ENCODE measurements at regions not wholly inside any gene's neighbourhood (a gene's known extent, or its start where the extent isn't known, plus 50 kb on each side); places are given as distances from the start of the nearest gene placed in this dataset.

GRCh38 chr3:148599481-148599880 lies 98.2 kb upstream of the AGTR1 start:
- TF ChIP-seq POLR2A (IDR thresholded peaks at IDR 0.05) = no peak
- TF ChIP-seq, protein P1, sequence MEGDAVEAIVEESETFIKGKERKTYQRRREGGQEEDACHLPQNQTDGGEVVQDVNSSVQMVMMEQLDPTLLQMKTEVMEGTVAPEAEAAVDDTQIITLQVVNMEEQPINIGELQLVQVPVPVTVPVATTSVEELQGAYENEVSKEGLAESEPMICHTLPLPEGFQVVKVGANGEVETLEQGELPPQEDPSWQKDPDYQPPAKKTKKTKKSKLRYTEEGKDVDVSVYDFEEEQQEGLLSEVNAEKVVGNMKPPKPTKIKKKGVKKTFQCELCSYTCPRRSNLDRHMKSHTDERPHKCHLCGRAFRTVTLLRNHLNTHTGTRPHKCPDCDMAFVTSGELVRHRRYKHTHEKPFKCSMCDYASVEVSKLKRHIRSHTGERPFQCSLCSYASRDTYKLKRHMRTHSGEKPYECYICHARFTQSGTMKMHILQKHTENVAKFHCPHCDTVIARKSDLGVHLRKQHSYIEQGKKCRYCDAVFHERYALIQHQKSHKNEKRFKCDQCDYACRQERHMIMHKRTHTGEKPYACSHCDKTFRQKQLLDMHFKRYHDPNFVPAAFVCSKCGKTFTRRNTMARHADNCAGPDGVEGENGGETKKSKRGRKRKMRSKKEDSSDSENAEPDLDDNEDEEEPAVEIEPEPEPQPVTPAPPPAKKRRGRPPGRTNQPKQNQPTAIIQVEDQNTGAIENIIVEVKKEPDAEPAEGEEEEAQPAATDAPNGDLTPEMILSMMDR (IDR thresholded peaks at IDR 0.05) = no peak
